ENCODE measurements at regions not wholly inside any gene's neighbourhood (a gene's known extent, or its start where the extent isn't known, plus 50 kb on each side); places are given as distances from the start of the nearest gene placed in this dataset.

- TF ChIP-seq, protein P1, sequence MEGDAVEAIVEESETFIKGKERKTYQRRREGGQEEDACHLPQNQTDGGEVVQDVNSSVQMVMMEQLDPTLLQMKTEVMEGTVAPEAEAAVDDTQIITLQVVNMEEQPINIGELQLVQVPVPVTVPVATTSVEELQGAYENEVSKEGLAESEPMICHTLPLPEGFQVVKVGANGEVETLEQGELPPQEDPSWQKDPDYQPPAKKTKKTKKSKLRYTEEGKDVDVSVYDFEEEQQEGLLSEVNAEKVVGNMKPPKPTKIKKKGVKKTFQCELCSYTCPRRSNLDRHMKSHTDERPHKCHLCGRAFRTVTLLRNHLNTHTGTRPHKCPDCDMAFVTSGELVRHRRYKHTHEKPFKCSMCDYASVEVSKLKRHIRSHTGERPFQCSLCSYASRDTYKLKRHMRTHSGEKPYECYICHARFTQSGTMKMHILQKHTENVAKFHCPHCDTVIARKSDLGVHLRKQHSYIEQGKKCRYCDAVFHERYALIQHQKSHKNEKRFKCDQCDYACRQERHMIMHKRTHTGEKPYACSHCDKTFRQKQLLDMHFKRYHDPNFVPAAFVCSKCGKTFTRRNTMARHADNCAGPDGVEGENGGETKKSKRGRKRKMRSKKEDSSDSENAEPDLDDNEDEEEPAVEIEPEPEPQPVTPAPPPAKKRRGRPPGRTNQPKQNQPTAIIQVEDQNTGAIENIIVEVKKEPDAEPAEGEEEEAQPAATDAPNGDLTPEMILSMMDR (conservative IDR thresholded peaks at IDR 0.05; ENCODE audit: low read depth, low read length): no peak
- no peak for TF ChIP-seq EZH2 (IDR thresholded peaks at IDR 0.05; ENCODE audit: borderline replicate concordance, low read depth, low read length, poor library complexity, severe bottlenecking)
Measured at GRCh38 chr12:114473717-114474116, 67.8 kb upstream of the TBX5 start.

All from A673 (cell line).